ENCODE measurements at regions not wholly inside any gene's neighbourhood (a gene's known extent, or its start where the extent isn't known, plus 50 kb on each side); places are given as distances from the start of the nearest gene placed in this dataset.

DNA sequence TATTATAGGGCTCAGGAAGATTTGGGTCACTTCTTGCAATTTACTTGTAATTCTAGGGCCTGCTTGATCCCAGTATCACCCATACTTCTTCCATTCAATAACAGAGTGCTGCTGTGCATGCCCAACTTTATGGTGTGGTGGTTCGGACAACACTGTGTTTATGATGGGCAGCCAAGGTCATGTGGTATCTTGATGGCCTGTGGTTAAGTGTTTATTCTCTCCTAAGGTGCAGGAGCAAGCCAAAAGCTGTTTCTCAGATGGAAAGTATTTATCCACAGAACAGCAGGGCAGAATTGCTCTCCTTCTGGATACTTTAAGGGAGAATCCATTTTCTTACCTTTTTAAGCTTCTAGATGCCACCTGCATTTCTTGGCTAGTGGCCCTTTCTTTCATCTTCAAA, 433.8 kb downstream of the SH2D4B start:
- TF ChIP-seq, protein P1, sequence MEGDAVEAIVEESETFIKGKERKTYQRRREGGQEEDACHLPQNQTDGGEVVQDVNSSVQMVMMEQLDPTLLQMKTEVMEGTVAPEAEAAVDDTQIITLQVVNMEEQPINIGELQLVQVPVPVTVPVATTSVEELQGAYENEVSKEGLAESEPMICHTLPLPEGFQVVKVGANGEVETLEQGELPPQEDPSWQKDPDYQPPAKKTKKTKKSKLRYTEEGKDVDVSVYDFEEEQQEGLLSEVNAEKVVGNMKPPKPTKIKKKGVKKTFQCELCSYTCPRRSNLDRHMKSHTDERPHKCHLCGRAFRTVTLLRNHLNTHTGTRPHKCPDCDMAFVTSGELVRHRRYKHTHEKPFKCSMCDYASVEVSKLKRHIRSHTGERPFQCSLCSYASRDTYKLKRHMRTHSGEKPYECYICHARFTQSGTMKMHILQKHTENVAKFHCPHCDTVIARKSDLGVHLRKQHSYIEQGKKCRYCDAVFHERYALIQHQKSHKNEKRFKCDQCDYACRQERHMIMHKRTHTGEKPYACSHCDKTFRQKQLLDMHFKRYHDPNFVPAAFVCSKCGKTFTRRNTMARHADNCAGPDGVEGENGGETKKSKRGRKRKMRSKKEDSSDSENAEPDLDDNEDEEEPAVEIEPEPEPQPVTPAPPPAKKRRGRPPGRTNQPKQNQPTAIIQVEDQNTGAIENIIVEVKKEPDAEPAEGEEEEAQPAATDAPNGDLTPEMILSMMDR (IDR thresholded peaks at IDR 0.05) = no peak
- no peak for TF ChIP-seq POLR2A (IDR thresholded peaks at IDR 0.05)

Measured in lower leg skin (tissue), 3 donors.